Small intestine (tissue), 7 donors: ENCODE measurements at regions not wholly inside any gene's neighbourhood (a gene's known extent, or its start where the extent isn't known, plus 50 kb on each side); places are given as distances from the start of the nearest gene placed in this dataset.

ENCODE experiments used
- DNase-seq, 2 donors: peaks; one replicate each; pipeline versions ENCODE4 v3.0.0 to v3.0.0-alpha.2; 2013
- FAIRE-seq: peaks from 2 replicates; lab custom pipeline; 2012; peaks lifted over from hg19 to GRCh38; lab: Jason Lieb, UNC
- H3K27ac ChIP-seq, 3 donors: one replicate each; pipeline ENCODE4 v1.5.1; 2013; ENCODE audit warnings: low read length in 2 of 3, mild to moderate bottlenecking in 2 of 3, control low read depth in 1 of 3, inconsistent platforms in 1 of 3, low read depth in 1 of 3, moderate library complexity in 1 of 3
- H3K27me3 ChIP-seq, 3 donors: one replicate each; pipeline ENCODE4 v1.6.1; 2013; ENCODE audit warnings: low read length in 3 of 3, inconsistent platforms in 1 of 3; ENCODE audit not compliant: control insufficient read depth in 3 of 3, insufficient read depth in 3 of 3
- H3K36me3 ChIP-seq, 3 donors: one replicate each; pipeline ENCODE4 v1.6.1; 2013; ENCODE audit warnings: low read length in 3 of 3, inconsistent platforms in 1 of 3, low read depth in 1 of 3, mild to moderate bottlenecking in 1 of 3, moderate library complexity in 1 of 3; ENCODE audit not compliant: control insufficient read depth in 3 of 3, insufficient read depth in 2 of 3
- H3K4me1 ChIP-seq, 3 donors: one replicate each; pipeline ENCODE4 v1.6.1; 2013; ENCODE audit warnings: low read length in 2 of 3, inconsistent platforms in 1 of 3, low read depth in 1 of 3, mild to moderate bottlenecking in 1 of 3, moderate library complexity in 1 of 3; ENCODE audit not compliant: control insufficient read depth in 3 of 3, insufficient read depth in 2 of 3
- H3K4me3 ChIP-seq, 3 donors: one replicate each; pipeline ENCODE4 v1.5.1; 2013; ENCODE audit warnings: low read length in 3 of 3, control low read depth in 1 of 3, inconsistent platforms in 1 of 3, low read depth in 1 of 3, mild to moderate bottlenecking in 1 of 3, moderate library complexity in 1 of 3
- H3K9me3 ChIP-seq, 2 donors: one replicate each; pipeline ENCODE4 v1.6.1; 2013; ENCODE audit warnings: low read depth in 1 of 2, low read length in 1 of 2; ENCODE audit not compliant: control insufficient read depth in 2 of 2, insufficient read depth in 1 of 2
- WGBS, 3 donors: extraction: QIAGEN DNeasy Blood & Tissue Kit; methylation state at CpG; one replicate each; pipeline ENCODE4 v1.1.7; 2013; 5-methylcytosine and 5-hydroxymethylcytosine counted together
- donor health status: healthy with polysubstance abuse.
- donor health status: control.
- donor health status: control.
- donor health status: Bipolar disorder and iron deficiency.
- donor health status: healthy.

DNA sequence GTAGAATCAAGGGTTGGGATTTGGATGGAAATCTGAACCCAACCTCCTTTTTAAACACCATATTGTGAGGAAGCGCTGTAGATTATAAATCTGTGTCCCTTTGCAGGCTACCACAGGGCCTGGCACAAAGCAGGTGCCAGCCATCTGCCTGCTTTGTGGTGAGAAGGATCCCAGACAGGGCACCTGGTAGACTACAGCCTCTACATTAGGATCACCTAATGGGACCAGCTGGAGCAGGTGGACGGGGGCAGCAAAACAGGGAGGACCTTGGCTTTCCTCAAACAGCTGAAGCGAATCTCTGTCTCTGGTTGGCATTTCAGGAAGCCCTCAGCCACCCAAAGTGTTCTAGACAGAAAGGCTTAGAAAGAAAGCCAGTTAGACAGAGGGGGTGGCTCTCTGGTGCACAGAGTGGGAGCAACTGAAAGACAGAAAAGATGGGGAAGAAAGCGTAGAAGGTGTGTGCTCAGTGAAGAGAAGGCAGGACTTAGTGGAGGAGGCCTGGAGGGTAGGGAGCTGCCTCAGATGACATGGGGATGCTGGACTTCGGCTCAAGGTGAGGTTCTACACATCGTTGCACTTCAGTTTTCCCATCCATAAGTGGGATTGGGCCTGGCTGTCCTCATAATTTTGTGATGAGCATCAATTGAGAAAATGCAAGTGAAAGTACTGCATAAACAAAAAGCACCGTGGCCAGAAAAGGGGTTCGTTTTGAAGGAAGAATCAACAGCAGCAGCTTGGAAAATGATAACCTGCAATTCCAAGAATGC, 350.8 kb downstream of the CYRIA start:
- FAIRE-seq = no peak
- H3K9me3 ChIP-seq = peaks cover 0 to 12% of the 10 kb centered on the region in 2 donors
- WGBS, 3 donors = 76 to 84% (median 80%) methylated on average over 8 of the region's 8 CpGs
- H3K4me1 ChIP-seq = peaks cover 0 to 21% (median 0%) of the 10 kb centered on the region in 3 donors
- H3K27me3 ChIP-seq = peaks cover 0 to 2% (median 0%) of the 10 kb centered on the region in 3 donors
- H3K27ac ChIP-seq = no peak overlapping the region
- H3K36me3 ChIP-seq = no peaks in the 10 kb centered on the region
- no peak for DNase-seq
- H3K4me3 ChIP-seq = no peak overlapping the region

DNA sequence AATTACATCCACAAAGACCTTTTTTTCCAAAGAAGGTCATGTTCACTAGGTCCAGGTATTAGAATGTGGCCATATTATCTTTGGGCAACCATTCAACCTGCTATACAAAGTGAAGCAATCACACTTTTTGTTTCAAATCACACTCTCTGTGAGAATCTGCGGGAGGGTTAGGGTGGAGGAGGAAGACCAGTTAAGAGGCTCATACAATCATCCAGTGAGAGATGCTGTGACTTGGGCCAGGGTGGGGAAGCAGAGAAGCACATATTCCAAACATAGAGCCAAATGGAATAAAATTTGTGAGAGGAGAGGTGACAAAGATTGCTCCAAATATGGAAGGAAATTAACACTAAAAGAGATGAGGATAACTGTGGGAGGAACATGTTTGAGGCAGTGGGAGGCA, 351.6 kb downstream of the CYRIA start:
- H3K27ac ChIP-seq = no peak overlapping the region
- H3K27me3 ChIP-seq = peaks cover 0 to 2% (median 0%) of the 10 kb centered on the region in 3 donors
- FAIRE-seq (no peak), DNase-seq (no peak)
- peaks cover 0 to 14% (median 0%) of the 10 kb centered on the region in 3 donors for H3K4me1 ChIP-seq
- no peak overlapping the region for H3K4me3 ChIP-seq
- no peaks in the 10 kb centered on the region for H3K36me3 ChIP-seq
- peaks cover 0 to 12% of the 10 kb centered on the region in 2 donors for H3K9me3 ChIP-seq
- WGBS, 3 donors = 85 to 97% (median 85%) methylated on average over 1 of the region's 1 CpG

DNA sequence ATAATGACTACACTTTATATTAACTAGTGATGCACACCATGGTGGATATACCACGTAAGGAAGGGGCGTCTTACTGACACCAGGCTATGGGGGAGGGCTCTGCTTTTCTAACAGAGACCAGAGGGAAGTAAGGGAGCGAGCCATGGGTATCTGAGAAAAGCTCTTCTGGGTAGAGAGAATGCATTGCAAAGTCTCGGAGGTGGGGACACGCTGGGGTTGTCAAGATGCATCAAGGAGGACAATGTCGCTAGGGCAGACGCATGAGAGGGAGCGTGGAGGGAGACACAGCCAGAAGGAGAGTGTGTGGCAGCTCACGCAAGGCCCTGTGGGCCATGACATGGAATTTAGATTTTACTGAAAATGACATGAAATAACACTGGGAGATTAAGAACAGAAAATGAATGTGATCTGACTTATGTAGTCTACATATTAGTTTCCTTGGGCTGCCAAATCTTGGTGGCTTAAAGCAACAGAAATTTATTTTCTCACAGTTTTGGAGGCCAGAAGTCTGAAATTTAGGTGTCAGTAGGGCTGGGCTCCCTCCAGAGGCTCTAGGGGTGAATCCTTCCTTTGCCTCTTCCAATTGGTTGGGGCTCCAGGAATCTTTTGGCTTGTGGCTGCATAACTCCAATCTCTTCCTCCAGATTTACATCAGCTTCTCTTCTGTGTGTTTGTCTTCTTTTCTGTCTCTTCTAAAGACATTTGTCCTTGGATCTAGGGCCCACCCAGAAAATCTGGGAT, 352.2 kb downstream of the CYRIA start:
- peaks cover 0 to 2% (median 0%) of the 10 kb centered on the region in 3 donors for H3K27me3 ChIP-seq
- WGBS, 3 donors = 93 to 97% (median 93%) methylated on average over 9 of the region's 9 CpGs
- no peak overlapping the region for H3K4me3 ChIP-seq
- peaks cover 0 to 8% (median 0%) of the 10 kb centered on the region in 3 donors for H3K4me1 ChIP-seq
- DNase-seq (no peak), FAIRE-seq (no peak)
- H3K27ac ChIP-seq = no peak overlapping the region
- peaks cover 0 to 12% of the 10 kb centered on the region in 2 donors for H3K9me3 ChIP-seq
- H3K36me3 ChIP-seq = no peaks in the 10 kb centered on the region

DNA sequence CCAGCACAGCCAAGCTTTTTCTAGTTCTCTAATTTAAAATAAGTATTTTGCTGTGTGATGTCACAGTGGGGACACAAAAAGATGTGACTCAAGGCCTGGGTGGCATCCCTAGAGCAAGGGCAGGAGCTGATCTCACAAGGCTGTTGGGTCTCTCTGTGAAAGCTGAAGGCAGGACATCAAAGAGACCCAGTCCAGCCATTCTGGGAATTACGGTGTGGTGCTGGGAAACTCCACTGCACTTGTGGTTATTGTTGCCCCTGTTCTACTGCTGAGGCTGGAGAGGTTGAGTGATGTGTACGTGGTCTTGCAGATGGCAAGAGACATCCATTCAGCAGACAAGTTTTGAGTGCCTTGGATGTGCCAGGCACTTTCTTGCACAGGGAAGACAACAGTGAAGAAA, 352.9 kb downstream of the CYRIA start:
- H3K4me3 ChIP-seq = no peak overlapping the region
- 86 to 95% (median 95%) methylated on average over 2 of the region's 2 CpGs for WGBS, 3 donors
- H3K27ac ChIP-seq = no peak overlapping the region
- DNase-seq = no peak
- H3K4me1 ChIP-seq = peaks cover 0 to 2% (median 0%) of the 10 kb centered on the region in 3 donors
- FAIRE-seq = no peak
- peaks cover 0 to 12% of the 10 kb centered on the region in 2 donors for H3K9me3 ChIP-seq
- H3K36me3 ChIP-seq = no peaks in the 10 kb centered on the region
- H3K27me3 ChIP-seq = peaks cover 0 to 2% (median 0%) of the 10 kb centered on the region in 3 donors

DNA sequence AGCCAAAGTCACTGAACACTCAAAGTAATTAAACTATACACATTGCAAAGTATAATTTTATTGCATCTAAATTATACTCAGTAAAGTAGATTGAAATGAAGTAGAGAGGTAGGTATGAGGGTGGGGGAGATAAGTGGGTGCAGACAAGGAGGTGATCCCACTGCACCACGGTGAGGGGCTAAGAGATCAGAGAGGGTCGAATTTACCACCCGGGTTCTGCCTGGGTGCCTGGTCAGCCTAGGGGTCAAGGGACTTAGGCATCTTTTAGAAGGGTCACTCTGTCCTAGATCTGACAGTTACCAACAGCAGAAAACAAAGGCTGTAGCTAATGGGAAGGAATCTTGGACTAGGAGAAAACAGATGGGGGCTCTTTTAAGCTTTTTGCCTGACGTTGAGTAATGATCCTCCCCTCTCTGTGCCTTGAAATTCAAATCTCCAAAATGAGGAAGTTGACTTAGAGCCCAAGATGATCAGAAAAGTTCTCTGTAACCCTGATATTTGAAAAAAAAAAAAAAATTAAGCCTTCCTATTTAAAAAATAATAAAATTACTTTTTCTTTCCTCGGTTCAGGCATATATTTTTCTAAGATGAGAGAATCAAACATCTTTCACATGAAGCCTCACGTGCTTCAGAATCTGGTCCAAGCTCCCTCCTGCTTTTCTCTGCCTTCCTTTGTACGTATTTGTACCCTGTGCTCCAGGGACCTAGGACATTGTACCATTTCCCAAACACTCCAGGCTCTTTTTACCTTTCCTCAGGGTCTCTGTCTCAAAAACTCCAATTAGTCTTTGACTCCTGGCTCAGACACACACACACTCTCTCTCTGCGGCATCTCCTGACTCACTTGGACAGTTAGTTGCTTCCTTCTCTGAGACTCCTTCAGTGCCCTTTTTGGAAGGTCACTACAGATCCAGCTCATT, 353.9 kb downstream of the CYRIA start:
- DNase-seq = no peak
- H3K4me1 ChIP-seq = no peaks in the 10 kb centered on the region
- FAIRE-seq = no peak
- WGBS, 3 donors = 70 to 78% (median 70%) methylated on average over 8 of the region's 8 CpGs
- peaks cover 0 to 4% of the 10 kb centered on the region in 2 donors for H3K9me3 ChIP-seq
- H3K27ac ChIP-seq = no peak overlapping the region
- peaks cover 0 to 2% (median 0%) of the 10 kb centered on the region in 3 donors for H3K27me3 ChIP-seq
- H3K36me3 ChIP-seq = no peaks in the 10 kb centered on the region
- no peak overlapping the region for H3K4me3 ChIP-seq

DNA sequence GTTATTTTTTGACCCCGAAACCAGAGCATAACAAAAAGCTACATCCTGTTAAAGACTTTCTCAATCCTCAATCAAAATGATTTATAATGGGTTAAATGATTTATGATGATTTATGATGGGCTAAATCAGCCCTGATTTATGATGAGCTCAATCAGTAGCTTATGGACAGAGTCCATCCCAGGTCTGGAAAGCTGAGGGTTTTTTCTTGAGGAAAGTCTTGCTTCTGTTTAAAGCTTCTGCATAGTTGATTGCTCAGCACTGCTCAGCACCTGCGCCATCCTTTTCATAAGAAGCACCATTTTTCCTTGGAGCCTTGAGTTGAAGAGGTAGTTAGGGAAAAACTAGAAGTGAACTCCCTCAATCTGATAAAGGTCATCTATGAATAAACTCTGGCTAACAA, 356.8 kb downstream of the CYRIA start:
- no peaks in the 10 kb centered on the region for H3K9me3 ChIP-seq
- H3K4me3 ChIP-seq = no peak overlapping the region
- H3K27ac ChIP-seq = peak overlapping the region in 1 of 3 donors; percentile 10
- no peaks in the 10 kb centered on the region for H3K36me3 ChIP-seq
- FAIRE-seq (no peak), DNase-seq (peak; percentile 47 to 65)
- peaks cover 0 to 10% (median 0%) of the 10 kb centered on the region in 3 donors for H3K4me1 ChIP-seq
- peaks cover 0 to 2% (median 0%) of the 10 kb centered on the region in 3 donors for H3K27me3 ChIP-seq
- 23 to 62% (median 44%) methylated on average over 2 of the region's 2 CpGs for WGBS, 3 donors

DNA sequence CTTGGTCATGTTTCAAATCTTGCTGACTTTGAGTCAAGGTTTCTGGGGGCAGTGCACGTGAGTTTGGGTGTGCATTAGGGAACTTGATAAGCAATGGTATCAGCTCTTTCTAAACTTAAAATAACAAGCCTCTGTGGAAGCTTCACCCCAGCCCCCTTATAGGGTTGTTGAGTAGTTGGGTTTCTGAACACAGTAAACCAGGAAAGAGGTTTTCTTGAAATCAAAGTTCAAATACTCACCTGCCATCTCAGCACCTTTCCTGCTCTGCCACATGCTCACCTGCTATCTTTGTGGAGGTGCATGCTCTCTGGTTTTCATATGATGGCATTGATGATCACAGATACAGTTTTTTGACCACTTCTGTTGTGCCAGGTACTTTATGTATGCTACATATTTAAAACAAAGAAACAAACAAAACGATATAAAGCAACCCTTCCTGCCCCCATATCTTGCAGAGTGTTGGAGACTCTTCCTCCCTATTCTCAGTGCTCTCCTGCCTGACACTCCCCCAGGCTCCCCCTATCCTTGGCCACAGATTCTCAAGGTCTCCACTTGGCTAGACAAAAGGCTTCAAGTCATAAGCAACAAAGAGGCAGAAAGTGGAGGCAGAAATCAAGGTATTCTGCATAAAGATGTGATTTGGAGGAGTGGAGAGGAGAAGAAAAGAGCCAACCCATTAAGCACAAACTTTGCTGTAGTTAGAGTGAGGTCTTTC, 360.6 kb downstream of the CYRIA start:
- H3K4me1 ChIP-seq = peaks cover 0 to 10% (median 0%) of the 10 kb centered on the region in 3 donors
- H3K27ac ChIP-seq = peak overlapping the region in 1 of 3 donors; percentile 0
- H3K4me3 ChIP-seq = no peak overlapping the region
- DNase-seq (peak; percentile 37 to 45), FAIRE-seq (no peak)
- H3K9me3 ChIP-seq = peaks cover 0 to 2% of the 10 kb centered on the region in 2 donors
- WGBS, 3 donors = 30 to 36% (median 32%) methylated on average over 2 of the region's 2 CpGs
- H3K36me3 ChIP-seq = no peaks in the 10 kb centered on the region
- peaks cover 0 to 2% (median 0%) of the 10 kb centered on the region in 3 donors for H3K27me3 ChIP-seq
